HG03469 (cell line): ENCODE measurements at regions not wholly inside any gene's neighbourhood (a gene's known extent, or its start where the extent isn't known, plus 50 kb on each side); places are given as distances from the start of the nearest gene placed in this dataset.
A peak's percentile ranks its signal among the peaks of the same experiment; 100 is the strongest.

Experiments
- ATAC-seq: cut with Tn5 transposase; IDR thresholded peaks from one replicate; pipeline ENCODE4 v1.9.1; 2021; ENCODE audit warnings: mild to moderate bottlenecking, moderate library complexity, moderate number of reproducible peaks; ENCODE audit not compliant: unreplicated experiment

- ATAC-seq: no peak
Observed at GRCh38 chr6:156420172-156420993, 356.8 kb upstream of the ARID1B start.

DNA sequence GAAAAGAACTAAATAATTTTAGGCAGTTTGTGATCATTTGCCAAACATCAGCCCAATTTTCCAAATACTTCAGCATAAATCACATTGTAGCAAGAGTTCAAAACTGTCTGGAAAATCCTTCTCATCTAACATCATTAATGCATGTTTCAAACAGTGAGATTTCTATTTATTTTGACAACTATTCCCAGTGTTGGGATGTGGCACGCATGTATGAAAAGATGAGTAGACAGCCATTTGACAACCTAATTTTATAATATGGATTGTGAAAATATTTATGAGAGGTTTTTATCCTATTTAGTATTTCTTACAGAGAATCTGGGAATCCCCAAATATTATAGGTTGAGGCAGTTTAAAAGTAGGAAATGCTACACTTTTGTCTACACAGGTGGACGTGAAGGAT is 357.6 kb upstream of the ARID1B start:
- ATAC-seq: no peak

- no peak for ATAC-seq
Observed at GRCh38 chr6:156418253-156418652, 358.9 kb upstream of the ARID1B start.

DNA sequence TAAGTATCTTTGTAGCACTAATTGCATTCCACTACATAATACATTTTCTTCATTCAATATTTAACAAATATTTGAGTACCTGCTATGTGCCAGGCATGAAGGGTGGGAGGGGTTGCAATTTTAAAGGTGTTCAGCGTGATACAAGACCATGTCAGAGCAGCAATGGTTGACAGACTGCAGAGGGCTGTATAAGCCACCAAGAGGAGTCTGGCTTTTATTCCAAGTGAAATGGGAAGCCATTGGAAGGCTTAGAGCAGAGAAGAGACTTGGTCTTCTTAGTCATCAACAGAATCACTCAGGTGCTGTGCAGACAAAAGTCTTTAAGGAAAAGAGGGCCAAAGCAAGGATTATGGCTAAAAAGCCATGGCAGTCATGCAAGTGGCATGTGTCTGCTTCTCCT is 360.8 kb upstream of the ARID1B start:
- ATAC-seq: no peak

- no peak for ATAC-seq
Observed at GRCh38 chr6:156413154-156413553, 364.0 kb upstream of the ARID1B start.

- ATAC-seq: no peak
Observed at GRCh38 chr6:156410649-156411048, 366.5 kb upstream of the ARID1B start.

DNA sequence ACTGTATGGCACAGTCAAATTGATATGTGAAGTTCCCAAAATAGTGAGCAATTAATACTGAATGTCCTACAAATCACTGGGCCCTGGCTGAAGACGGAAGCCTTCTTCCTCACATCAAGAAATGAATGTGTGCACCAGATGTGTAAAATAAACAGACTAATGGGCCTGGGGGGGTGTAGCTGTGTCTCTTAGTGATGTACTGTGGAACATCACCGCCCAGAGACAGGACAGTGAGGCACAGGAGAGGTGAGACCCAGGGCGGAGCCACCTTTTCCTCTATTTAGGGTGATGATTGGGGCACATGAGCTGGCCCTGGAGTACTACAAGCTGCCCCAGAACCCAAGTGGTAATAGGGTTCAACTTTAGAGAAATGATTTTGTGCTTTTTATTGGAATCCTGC is 368.5 kb upstream of the ARID1B start:
- ATAC-seq: no peak

DNA sequence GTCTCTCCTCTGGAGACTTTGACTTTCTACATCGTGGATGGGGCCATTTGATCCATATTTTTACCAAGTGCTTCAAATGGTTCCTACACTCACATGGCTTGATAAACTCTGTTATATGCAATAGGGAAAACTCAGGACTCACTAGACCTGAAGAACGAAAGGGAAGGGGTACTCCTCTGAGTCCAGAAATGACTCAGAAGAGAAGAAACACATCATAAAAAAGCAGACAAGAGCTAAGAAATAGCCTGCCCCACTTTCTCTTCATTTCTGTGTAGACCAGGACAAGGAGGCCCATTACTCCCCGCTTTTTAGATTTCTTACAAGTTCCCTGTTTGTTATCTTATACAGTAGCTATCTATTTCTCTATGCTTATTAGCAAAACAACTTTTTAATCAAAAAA is 369.8 kb upstream of the ARID1B start:
- no peak for ATAC-seq

DNA sequence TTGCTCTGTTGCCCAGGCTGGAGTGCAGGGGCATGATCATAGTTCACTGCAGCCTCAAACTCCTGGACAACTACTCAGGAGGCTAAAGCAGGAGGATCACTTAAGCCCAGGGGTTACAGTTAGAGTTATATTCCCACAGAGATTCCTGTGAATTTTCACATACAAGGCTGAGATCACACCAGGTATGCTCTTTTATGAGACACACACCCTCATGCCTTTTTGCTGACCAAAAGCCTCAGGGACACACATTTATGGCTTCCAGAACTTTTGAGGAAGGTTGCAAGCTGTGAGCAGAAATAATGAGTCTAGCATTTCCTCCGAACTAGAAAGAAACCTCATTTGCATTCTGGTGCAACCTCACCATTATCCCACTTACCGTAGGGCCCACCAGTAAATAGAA is 370.5 kb upstream of the ARID1B start:
- ATAC-seq: no peak

DNA sequence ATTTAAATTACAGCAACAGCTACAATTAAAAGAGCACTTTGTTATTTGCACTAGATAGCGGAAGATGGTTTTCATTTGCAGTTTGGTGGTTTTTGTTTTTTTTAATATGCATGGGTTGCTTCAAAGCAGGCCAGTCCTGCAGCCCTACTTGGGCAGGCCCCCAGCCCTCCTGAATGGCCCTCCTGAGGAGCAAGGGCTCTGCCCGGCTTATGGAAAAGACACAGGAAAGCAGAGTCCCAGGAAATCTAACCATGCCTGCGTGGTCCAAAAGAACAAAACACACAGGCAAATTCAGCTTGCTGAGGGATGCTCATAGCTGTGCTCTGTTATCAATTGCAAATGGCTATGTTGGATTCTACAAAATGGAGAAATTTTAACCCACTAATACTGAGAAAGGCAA is 371.1 kb upstream of the ARID1B start:
- ATAC-seq: no peak

DNA sequence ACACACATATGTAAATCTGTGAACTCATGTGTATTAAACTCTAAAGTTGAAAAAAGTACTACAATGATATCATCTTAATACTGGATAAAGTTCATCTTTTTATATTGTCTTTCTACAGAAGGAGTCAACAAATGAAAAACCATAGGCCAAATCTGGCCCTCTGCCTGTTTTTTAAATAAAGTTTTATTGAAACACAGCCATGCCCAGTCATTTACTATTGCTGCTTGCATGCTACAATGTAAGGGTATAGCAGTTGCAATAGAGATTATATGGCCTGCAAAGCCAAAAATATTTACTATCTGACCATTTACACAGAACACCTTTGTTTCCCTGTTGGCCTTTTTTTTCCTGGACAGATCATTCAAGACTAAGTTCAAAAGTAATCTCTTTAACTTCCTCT is 374.6 kb upstream of the ARID1B start:
- ATAC-seq: no peak

DNA sequence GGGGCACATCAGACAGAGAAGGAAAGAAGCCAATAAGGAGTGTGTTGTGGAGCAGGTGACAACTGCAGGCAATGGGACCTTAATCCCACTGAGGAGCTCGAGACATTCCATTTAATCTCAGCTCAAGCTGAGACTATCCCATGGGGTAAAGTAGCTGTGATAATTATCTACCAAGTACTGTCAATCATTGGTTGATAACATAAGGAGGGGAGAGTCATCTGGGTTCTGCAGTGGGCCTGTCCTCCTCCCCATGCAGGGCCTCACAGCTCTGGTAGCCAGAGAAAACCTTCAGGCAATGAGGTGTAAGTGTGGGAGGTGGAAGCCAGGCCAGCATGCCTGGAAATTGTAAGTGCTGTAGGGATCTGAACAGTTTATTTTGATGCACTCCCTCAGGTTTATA is 375.0 kb upstream of the ARID1B start:
- no peak for ATAC-seq

DNA sequence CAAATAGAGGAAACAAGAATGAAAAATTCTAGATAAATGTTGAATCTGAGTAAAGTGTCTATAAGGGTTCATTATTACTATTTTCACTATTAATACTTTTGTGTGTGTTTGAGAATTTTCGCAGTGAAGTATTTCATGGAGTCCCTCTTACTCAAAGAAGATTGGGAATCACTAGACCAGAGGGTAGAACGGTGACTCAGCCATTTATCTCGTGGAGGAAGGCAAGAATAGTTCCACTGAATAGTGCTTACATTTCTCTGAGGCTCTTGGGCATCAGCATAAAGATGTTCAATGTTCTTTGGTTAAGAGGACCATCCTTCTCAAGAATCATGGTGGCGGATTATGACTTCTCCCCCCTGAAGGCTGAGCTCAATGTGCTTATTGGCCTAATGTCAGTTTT is 376.7 kb upstream of the ARID1B start:
- no peak for ATAC-seq

GRCh38 chr6:156398966-156399365 is 378.2 kb upstream of the ARID1B start:
- ATAC-seq: no peak

- ATAC-seq: no peak
Observed at GRCh38 chr6:156398371-156398770, 378.8 kb upstream of the ARID1B start.

GRCh38 chr6:156396791-156397418 is 380.3 kb upstream of the ARID1B start:
- ATAC-seq: no peak

DNA sequence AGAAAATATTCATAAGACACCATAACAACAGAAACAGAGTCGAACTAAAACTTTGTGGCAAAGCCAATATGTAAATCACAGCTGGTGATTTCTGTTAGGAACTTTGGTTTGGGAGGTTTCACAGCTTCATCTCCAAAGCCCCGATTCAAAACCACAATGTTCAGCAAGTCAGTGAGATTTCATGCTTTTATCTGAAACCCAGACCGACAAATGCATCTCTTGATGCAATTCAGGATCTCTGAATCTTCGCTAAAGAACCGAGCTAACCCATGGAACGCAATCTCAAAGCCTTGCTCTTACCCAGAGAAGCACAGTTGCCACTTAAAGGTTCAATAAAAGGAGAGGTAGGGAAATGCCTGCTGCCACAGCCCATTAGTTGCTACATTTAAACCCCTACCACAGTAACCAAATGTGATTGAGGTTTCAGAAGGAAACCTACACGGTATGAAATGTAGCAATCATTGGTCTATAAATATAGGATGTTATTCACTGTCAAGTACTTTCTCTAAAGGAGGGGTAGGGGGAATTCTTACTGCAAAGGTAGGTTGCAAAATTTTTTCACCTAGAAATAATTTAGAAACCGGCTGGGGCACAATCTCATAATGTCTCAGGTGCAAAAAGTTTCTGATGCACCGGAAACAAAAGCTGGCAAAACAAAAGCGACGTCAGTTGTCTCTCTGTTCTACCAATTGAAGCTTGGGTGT is 381.0 kb upstream of the ARID1B start:
- peak; percentile 55 for ATAC-seq

GRCh38 chr6:156395276-156395675 is 381.9 kb upstream of the ARID1B start:
- peak; percentile 26 for ATAC-seq

DNA sequence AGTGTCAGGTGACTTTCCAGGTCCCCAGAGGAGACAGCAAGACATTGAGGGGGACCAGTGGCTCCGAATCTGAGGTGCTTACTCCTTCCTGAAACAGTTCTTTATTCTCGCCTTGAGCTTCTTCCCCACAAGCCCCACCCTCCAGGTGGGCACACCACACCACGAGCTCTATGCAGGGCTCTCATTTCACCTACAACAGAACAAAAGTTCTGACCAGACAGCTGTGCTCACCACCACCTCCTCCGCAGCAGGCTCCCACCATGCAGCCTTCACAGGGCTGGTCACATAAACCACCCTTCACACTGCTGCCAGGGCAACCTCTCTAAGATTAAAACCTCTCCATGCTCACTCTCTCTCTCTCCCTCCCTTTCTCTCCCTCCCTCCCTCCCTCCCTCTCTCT is 384.5 kb upstream of the ARID1B start:
- no peak for ATAC-seq

GRCh38 chr6:156391977-156392376 is 385.2 kb upstream of the ARID1B start:
- no peak for ATAC-seq

DNA sequence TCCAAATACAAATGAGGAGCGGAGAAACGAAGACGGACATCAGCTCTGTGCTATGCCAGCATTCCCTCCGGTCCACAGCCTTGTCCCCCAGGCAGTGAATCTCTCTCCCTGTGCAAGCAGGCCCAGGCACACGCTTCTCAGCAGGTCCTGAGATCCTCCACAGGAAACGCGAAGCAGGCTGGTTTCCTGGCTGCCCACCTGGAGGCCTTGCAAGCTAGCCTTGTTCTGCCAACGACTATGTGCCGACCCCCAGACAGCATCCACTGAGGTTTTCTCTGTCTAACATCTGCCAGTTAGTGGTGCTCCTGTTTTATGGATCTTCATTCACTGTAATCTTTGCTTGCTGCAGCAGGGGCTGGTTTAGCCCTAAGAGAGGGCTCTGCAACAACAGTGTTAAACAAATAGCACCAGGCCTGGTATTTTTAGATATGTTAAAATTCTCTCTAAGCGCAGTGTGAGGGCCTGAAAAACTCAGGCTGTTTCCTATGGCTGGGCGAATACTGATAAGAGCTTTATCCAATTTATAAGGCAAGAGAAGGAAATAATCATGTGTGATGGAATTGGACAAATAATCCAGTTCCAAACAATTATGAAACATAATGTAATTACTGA is 386.0 kb upstream of the ARID1B start:
- no peak for ATAC-seq

GRCh38 chr6:156390621-156391020 is 386.6 kb upstream of the ARID1B start:
- ATAC-seq: no peak
